ENCODE measurements at regions not wholly inside any gene's neighbourhood (a gene's known extent, or its start where the extent isn't known, plus 50 kb on each side); places are given as distances from the start of the nearest gene placed in this dataset.

DNA sequence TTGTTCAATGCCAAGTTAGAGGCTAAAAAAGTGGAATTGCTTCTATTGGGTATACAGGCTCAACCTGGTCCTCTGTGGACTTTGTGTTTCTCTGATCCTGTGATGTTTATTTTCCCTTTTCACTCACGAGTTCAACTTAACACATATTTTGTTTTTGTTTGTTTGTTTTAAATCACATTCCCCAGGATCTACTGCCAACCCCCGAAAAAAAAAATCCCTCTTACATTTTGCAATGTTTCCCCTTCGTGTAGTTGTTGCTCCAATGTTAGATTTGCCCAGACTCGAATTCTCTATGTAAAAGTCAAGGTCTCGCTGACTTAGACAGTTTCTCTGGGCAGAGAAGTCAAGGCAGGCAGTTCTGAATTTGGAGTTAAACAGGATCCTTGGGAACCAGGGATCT is 876.4 kb downstream of the CCSER2 start:
- no peak overlapping the region for H3K4me2 ChIP-seq (ENCODE audit: low read length)
- H3K9ac ChIP-seq (ENCODE audit: low read depth, low read length): no peak overlapping the region
- H3K9me3 ChIP-seq (replicated peaks; ENCODE audit: low read length): no peaks in the 10 kb centered on the region
- no peak overlapping the region for H3K4me3 ChIP-seq (ENCODE audit: low read length)
- no peaks in the 10 kb centered on the region for H3K36me3 ChIP-seq (ENCODE audit: insufficient read depth, low read length)
- no peaks in the 10 kb centered on the region for H3K4me1 ChIP-seq (ENCODE audit: control insufficient read depth, insufficient read depth, low read length)
- H3K27me3 ChIP-seq (ENCODE audit: control insufficient read depth, insufficient read depth, low read length): no peaks in the 10 kb centered on the region

DNA sequence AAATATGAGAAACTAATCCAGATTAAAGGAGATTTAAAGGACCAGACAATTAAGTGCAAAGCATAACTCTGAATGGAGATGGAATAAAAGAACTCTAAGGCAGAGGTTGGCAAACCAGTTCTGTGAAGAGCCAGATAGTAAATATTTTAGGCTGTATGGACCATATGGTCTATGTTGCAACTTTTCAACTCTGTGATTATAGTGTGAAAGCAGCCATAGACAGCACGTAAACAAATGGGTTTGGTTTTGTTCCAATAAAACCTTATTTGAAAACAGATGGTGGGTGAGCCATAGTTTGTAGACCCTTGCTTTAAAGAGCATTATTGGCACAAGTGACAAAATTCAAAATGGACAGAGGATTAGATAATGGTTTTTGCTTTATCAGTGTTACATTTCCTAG is 884.1 kb downstream of the CCSER2 start:
- H3K27me3 ChIP-seq (ENCODE audit: control insufficient read depth, insufficient read depth, low read length): no peaks in the 10 kb centered on the region
- H3K36me3 ChIP-seq (ENCODE audit: insufficient read depth, low read length): no peaks in the 10 kb centered on the region
- H3K9ac ChIP-seq (ENCODE audit: low read depth, low read length): no peak overlapping the region
- no peaks in the 10 kb centered on the region for H3K4me1 ChIP-seq (ENCODE audit: control insufficient read depth, insufficient read depth, low read length)
- H3K4me2 ChIP-seq (ENCODE audit: low read length): no peak overlapping the region
- H3K9me3 ChIP-seq (replicated peaks; ENCODE audit: low read length): no peaks in the 10 kb centered on the region
- H3K4me3 ChIP-seq (ENCODE audit: low read length): no peak overlapping the region

DNA sequence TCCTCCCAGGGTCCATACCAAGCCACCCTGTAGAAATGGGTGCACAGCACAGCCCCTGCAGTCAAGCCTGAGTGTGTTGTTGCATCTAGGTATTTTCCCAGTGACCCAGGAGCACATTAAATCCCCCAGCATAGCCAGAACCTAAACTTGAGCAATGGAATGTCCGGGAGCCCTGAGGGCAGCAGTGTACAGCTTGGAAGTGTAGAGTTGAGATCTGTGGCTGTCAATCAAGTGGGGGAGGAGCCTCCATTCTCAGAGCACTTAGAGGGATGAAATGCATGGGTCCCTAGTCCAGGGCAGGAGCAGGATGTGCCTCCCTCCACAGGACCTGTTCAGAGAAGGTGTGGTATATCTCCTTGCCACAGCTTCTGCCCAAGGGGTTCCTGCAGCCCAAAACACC is 885.1 kb downstream of the CCSER2 start:
- Histone ChIP-seq H3K9me3 (replicated peaks; ENCODE audit: low read length) (no peaks in the 10 kb centered on the region), H3K4me2 (ENCODE audit: low read length) (no peak overlapping the region), H3K36me3 (ENCODE audit: insufficient read depth, low read length) (no peaks in the 10 kb centered on the region), H3K4me3 (ENCODE audit: low read length) (no peak overlapping the region), H3K9ac (ENCODE audit: low read depth, low read length) (no peak overlapping the region), H3K27me3 (ENCODE audit: control insufficient read depth, insufficient read depth, low read length) (no peaks in the 10 kb centered on the region), H3K4me1 (ENCODE audit: control insufficient read depth, insufficient read depth, low read length) (no peaks in the 10 kb centered on the region)

DNA sequence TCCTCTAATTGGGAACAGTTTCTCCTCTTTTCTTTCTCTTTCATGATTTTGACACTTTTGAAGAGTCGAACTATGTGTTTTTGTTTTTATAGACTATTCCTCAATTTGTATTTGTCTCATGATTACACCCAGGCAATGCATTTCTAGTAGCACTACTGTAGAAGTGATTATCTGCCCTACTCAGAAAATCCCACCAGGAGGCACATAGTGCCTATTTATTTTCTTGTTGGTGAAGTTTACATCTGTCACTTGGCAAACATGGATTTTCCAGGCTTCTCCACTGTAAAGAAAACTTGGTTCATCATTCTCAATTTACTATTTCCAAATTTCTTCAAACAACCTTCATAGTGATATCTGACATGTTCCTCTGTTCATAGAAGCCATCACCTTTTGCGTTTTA is 893.9 kb downstream of the CCSER2 start:
- H3K4me3 ChIP-seq (ENCODE audit: low read length): no peak overlapping the region
- no peaks in the 10 kb centered on the region for H3K4me1 ChIP-seq (ENCODE audit: control insufficient read depth, insufficient read depth, low read length)
- no peaks in the 10 kb centered on the region for H3K9me3 ChIP-seq (replicated peaks; ENCODE audit: low read length)
- H3K4me2 ChIP-seq (ENCODE audit: low read length): no peak overlapping the region
- H3K9ac ChIP-seq (ENCODE audit: low read depth, low read length): no peak overlapping the region
- no peaks in the 10 kb centered on the region for H3K36me3 ChIP-seq (ENCODE audit: insufficient read depth, low read length)
- H3K27me3 ChIP-seq (ENCODE audit: control insufficient read depth, insufficient read depth, low read length): no peaks in the 10 kb centered on the region

DNA sequence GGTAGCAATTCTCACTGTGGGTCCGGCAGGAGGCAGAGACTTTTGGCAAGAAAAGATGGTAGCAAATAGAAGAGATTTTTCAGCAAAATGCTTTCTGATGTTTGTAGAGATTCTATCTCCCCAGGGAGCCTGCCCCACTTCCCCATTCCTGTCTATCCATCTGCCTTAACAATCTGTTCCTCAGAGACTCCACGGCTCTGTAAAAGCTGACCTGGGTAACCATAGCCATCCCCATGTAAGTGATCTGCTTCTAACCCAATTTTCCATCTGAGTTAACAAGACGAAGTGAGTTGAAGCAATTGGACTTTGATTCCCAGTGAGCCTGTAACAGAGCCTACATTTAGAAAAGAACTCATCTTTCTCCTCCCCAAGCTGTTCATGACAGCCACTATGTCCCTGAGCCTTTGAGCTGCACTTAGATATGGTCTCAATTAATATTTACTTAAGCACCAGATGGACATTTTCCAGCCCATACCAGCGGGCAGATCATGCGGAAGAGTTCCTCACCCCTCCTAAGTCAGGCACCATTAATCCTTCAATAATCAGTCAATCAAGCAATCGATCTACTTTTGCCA is 896.1 kb downstream of the CCSER2 start:
- no peak overlapping the region for H3K4me2 ChIP-seq (ENCODE audit: low read length)
- H3K4me3 ChIP-seq (ENCODE audit: low read length): no peak overlapping the region
- H3K9me3 ChIP-seq (replicated peaks; ENCODE audit: low read length): peaks cover 2% of the 10 kb centered on the region
- no peaks in the 10 kb centered on the region for H3K27me3 ChIP-seq (ENCODE audit: control insufficient read depth, insufficient read depth, low read length)
- no peaks in the 10 kb centered on the region for H3K4me1 ChIP-seq (ENCODE audit: control insufficient read depth, insufficient read depth, low read length)
- no peak overlapping the region for H3K9ac ChIP-seq (ENCODE audit: low read depth, low read length)
- H3K36me3 ChIP-seq (ENCODE audit: insufficient read depth, low read length): no peaks in the 10 kb centered on the region

DNA sequence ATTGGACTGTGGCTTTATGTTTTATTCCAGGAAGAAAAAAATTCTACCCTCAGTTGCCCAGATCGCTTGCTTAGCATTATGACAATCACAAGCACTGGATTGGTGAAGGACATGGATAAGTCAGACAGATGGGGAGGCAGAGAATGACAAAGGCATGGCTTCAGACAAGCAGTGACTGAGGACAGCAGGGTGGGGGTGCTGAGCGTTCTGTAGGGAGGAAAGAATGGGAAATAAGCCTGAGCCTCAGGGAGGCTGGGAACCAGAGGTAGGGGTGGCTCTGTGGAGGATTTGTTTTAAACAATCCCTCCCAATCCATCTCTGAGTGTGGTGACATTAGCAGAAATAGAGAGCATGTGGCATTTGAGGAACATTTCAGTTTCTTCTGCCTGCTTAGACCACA is 896.9 kb downstream of the CCSER2 start:
- no peaks in the 10 kb centered on the region for H3K4me1 ChIP-seq (ENCODE audit: control insufficient read depth, insufficient read depth, low read length)
- H3K4me3 ChIP-seq (ENCODE audit: low read length): no peak overlapping the region
- H3K9ac ChIP-seq (ENCODE audit: low read depth, low read length): no peak overlapping the region
- no peaks in the 10 kb centered on the region for H3K27me3 ChIP-seq (ENCODE audit: control insufficient read depth, insufficient read depth, low read length)
- H3K36me3 ChIP-seq (ENCODE audit: insufficient read depth, low read length): no peaks in the 10 kb centered on the region
- peaks cover 2% of the 10 kb centered on the region for H3K9me3 ChIP-seq (replicated peaks; ENCODE audit: low read length)
- no peak overlapping the region for H3K4me2 ChIP-seq (ENCODE audit: low read length)

DNA sequence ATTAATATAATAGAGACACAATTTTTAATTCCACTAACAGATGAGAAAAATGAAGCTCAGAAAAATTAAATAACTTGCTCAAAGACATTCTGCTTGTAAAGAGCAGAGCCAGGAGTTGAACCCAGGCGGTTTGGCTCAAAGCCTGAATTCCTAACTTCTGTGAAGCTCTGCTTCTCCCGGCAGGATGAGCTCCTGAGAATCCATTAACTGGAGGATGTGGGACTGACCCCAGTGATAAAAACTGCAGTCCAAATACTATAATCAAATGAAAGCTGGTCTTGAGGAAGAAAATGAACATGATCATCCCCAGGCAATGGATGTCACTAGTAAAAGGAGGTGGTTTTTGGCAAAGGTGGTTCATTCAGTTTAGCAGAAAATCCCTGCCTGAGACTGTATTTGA is 898.2 kb downstream of the CCSER2 start:
- no peaks in the 10 kb centered on the region for H3K36me3 ChIP-seq (ENCODE audit: insufficient read depth, low read length)
- H3K4me2 ChIP-seq (ENCODE audit: low read length): no peak overlapping the region
- H3K4me1 ChIP-seq (ENCODE audit: control insufficient read depth, insufficient read depth, low read length): no peaks in the 10 kb centered on the region
- no peak overlapping the region for H3K4me3 ChIP-seq (ENCODE audit: low read length)
- no peaks in the 10 kb centered on the region for H3K27me3 ChIP-seq (ENCODE audit: control insufficient read depth, insufficient read depth, low read length)
- H3K9ac ChIP-seq (ENCODE audit: low read depth, low read length): no peak overlapping the region
- H3K9me3 ChIP-seq (replicated peaks; ENCODE audit: low read length): peaks cover 2% of the 10 kb centered on the region

DNA sequence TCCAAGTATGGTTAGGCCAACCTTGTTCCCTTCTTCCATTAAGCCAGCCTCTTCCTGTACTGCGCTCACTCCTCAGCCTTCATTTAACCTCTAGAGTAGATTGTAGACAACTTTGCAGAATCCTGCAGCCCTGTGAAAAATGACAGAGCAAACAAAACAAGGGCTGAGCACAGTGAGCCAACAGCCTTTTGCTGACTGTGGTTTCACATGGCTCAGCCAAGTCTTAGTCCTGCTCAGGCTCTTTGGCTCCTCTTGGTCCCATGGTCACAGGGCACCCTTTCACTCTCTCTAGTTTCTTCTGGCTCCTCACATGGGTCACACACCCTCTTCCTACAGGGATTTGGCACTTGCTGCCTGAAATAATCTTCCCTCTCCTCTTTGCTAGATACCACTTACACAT is 900.3 kb downstream of the CCSER2 start:
- Histone ChIP-seq H3K27me3 (ENCODE audit: control insufficient read depth, insufficient read depth, low read length) (no peaks in the 10 kb centered on the region), H3K9me3 (replicated peaks; ENCODE audit: low read length) (peaks cover 2% of the 10 kb centered on the region), H3K4me2 (ENCODE audit: low read length) (no peak overlapping the region), H3K36me3 (ENCODE audit: insufficient read depth, low read length) (no peaks in the 10 kb centered on the region), H3K4me3 (ENCODE audit: low read length) (no peak overlapping the region), H3K4me1 (ENCODE audit: control insufficient read depth, insufficient read depth, low read length) (no peaks in the 10 kb centered on the region), H3K9ac (ENCODE audit: low read depth, low read length) (no peak overlapping the region)

DNA sequence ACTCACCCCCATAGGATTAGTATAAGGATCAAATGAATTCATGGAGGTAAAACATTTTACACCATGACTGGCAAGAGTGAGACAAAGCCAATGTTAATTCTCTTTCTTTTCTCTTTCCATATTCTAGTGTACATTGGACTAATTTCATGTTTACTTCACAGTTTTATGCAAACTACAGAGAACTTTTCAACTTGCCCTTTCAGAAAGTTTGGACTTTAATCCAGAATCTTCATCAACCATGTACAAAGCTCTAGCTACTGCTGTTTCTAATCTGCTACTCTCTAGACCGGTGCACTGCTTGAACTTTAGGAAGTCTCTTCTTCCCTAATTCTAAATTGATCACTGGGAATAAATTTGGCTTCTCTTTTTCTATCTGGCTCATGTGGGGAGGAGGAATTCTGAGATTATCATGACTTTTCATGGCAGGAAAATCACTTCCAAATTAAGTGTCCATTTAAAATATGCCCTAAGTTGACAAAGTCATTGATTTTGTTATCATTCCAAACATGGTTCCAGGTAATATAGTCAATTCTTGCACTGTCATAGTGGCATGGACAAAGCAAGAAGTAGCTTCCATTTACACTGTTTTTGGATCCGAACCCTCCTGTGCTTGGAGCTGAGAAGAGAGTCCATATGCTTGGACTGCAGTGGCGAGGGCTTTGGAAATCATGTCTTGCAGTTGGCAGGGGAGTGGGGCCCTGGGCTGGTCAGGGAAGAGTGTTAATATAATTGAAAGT is 903.3 kb downstream of the CCSER2 start:
- no peak overlapping the region for H3K9ac ChIP-seq (ENCODE audit: low read depth, low read length)
- H3K4me1 ChIP-seq (ENCODE audit: control insufficient read depth, insufficient read depth, low read length): no peaks in the 10 kb centered on the region
- H3K4me3 ChIP-seq (ENCODE audit: low read length): no peak overlapping the region
- H3K27me3 ChIP-seq (ENCODE audit: control insufficient read depth, insufficient read depth, low read length): no peaks in the 10 kb centered on the region
- H3K4me2 ChIP-seq (ENCODE audit: low read length): no peak overlapping the region
- no peaks in the 10 kb centered on the region for H3K36me3 ChIP-seq (ENCODE audit: insufficient read depth, low read length)
- peaks cover 2% of the 10 kb centered on the region for H3K9me3 ChIP-seq (replicated peaks; ENCODE audit: low read length)

DNA sequence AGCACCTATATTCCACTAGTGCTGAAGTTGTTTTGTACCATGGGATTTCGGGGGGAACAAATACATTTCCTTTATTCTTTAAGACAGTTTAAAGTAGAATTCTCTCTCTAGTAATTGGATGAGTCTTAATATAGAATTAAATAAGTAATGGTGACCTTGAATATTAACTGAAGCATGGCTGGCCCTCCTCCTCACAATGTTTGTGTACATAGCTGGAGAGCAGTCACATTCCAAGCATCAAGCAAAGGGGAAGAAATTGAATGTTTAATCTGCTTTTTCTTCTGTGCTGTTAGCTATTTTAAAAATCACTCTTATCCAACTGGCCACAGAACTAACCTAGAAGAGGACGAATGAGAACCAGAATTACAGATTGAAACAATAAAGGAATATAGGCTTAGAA is 906.9 kb downstream of the CCSER2 start:
- no peak overlapping the region for H3K4me3 ChIP-seq (ENCODE audit: low read length)
- H3K36me3 ChIP-seq (ENCODE audit: insufficient read depth, low read length): no peaks in the 10 kb centered on the region
- no peak overlapping the region for H3K9ac ChIP-seq (ENCODE audit: low read depth, low read length)
- H3K4me2 ChIP-seq (ENCODE audit: low read length): no peak overlapping the region
- no peaks in the 10 kb centered on the region for H3K27me3 ChIP-seq (ENCODE audit: control insufficient read depth, insufficient read depth, low read length)
- H3K4me1 ChIP-seq (ENCODE audit: control insufficient read depth, insufficient read depth, low read length): no peaks in the 10 kb centered on the region
- H3K9me3 ChIP-seq (replicated peaks; ENCODE audit: low read length): peaks cover 8% of the 10 kb centered on the region

DNA sequence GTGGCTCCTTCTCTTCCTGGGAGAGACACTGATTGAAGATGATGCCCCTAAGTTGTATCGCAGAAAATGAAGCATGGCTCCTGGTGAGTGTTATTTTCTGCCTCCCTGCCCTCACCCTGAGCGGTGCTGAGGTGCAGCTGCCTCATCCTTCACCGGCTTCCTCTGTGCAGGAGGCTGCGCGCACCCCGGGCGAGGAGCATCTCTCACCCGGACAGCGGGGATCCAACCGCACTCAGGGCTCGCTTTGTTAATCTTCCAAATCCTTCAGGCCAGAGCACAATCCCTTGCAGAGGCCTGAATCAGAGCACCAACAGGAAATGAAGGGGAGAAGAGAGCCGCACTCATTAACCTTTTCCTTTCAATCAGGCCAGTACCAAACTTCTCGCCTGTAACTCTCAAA is 910.3 kb downstream of the CCSER2 start:
- no peak overlapping the region for H3K4me2 ChIP-seq (ENCODE audit: low read length)

DNA sequence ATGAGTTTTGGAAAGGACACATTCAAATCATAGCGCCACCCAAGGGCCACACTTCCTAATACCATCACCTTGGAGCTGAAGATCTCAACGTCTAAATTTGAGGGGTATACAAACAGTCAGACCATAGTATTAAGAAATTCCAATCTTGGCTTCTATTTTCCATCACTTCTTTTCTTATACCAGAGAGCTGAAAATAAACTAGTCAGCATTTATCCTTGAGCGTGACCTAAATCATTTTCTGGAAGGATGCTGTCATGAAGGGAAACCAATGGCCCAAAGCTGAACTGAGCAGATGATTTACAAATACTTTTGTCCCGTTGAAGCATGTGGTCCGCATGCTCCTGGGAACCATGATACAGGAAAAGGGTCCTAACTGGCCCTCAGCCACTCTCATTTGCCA is 921.9 kb downstream of the CCSER2 start:
- no peaks in the 10 kb centered on the region for H3K36me3 ChIP-seq (ENCODE audit: insufficient read depth, low read length)
- no peak overlapping the region for H3K4me2 ChIP-seq (ENCODE audit: low read length)
- H3K9ac ChIP-seq (ENCODE audit: low read depth, low read length): no peak overlapping the region
- H3K4me1 ChIP-seq (ENCODE audit: control insufficient read depth, insufficient read depth, low read length): no peaks in the 10 kb centered on the region
- H3K4me3 ChIP-seq (ENCODE audit: low read length): no peak overlapping the region
- H3K9me3 ChIP-seq (replicated peaks; ENCODE audit: low read length): peaks cover 11% of the 10 kb centered on the region
- H3K27me3 ChIP-seq (ENCODE audit: control insufficient read depth, insufficient read depth, low read length): no peaks in the 10 kb centered on the region

More for the DNA sequence above, 910.3 kb downstream of the CCSER2 start:
- Histone ChIP-seq H3K9ac (ENCODE audit: low read depth, low read length) (no peak overlapping the region), H3K27me3 (ENCODE audit: control insufficient read depth, insufficient read depth, low read length) (no peaks in the 10 kb centered on the region), H3K4me1 (ENCODE audit: control insufficient read depth, insufficient read depth, low read length) (no peaks in the 10 kb centered on the region), H3K4me3 (ENCODE audit: low read length) (no peak overlapping the region), H3K9me3 (replicated peaks; ENCODE audit: low read length) (peaks cover 12% of the 10 kb centered on the region), H3K36me3 (ENCODE audit: insufficient read depth, low read length) (no peaks in the 10 kb centered on the region)
